HCT116 (cell line): ENCODE measurements at regions not wholly inside any gene's neighbourhood (a gene's known extent, or its start where the extent isn't known, plus 50 kb on each side); places are given as distances from the start of the nearest gene placed in this dataset.

Experiments
- ATAC-seq: fragments of 200-7000 bp; cut with Tn5 transposase; 2 replicates; pipeline ENCODE4 v1.9.1; 2020; ENCODE audit warnings: mild to moderate bottlenecking, moderate library complexity
- BruUV-seq: library from RNA; stranded (reverse); fragments of 400-500 nt; replicated peaks from 2 replicates; lab custom pipeline; 2021; lab: Mats Ljungman, UMichigan
- CTCF ChIA-PET: fragments of 300-600 bp; sonication (Branson Sonifier 250); formaldehyde crosslinking; loops from one replicate; lab custom pipeline; 2021; ENCODE audit warnings: antibody characterized with exemption; lab: Charles Lee
- POLR2A ChIA-PET: fragments of 300-600, 350-600 bp; sonication (Branson Sonifier 250); formaldehyde crosslinking; loops from one replicate; lab custom pipeline; 2021; ENCODE audit warnings: antibody characterized with exemption; lab: Charles Lee
- RAD21 ChIA-PET, 2 experiments: fragments of 300-600 bp; sonication (Branson Sonifier 250); formaldehyde crosslinking; loops; one replicate each; lab custom pipeline; 2023; ENCODE audit warnings: low total read pairs in 2 of 2; ENCODE audit not compliant: uncharacterized antibody in 2 of 2, unreplicated experiment in 2 of 2, low non-redundant PET in 1 of 2; lab: Charles Lee
- DNase-seq: peaks from one replicate; pipeline ENCODE4 v3.0.0-alpha.2; 2010; ENCODE audit warnings: low read depth, low spot score
- H2AFZ ChIP-seq: fragments of 200-600 bp; shearing (Covaris generic), sonication (generic); 2 replicates; pipeline ENCODE4 v1.6.1; 2017; ENCODE audit warnings: low read depth, mixed run types, mixed read lengths, antibody characterized with exemption, low read length; ENCODE audit not compliant: poor library complexity, severe bottlenecking
- H3K27ac ChIP-seq: 2 replicates; pipeline ENCODE4 v1.5.1; 2012; ENCODE audit warnings: low read depth, low read length
- H3K27me3 ChIP-seq: fragments of 200-600 bp; sonication (generic); 2 replicates; pipeline ENCODE4 v1.6.1; 2016; ENCODE audit warnings: mixed run types, low read length, mixed read lengths; ENCODE audit not compliant: insufficient read depth
- H3K36me3 ChIP-seq, 2 experiments: fragments of 200-500 bp in 1 of 2; fragments of 200-600 bp in 1 of 2; sonication (Bioruptor generic) in 1 of 2; sonication (generic) in 1 of 2; 2 replicates each; pipeline versions ENCODE4 v1.5.1 to v1.6.1; 2014 to 2016; ENCODE audit warnings: low read length in 2 of 2, inconsistent platforms in 1 of 2, mixed read lengths in 1 of 2, mixed run types in 1 of 2; ENCODE audit not compliant: insufficient read depth in 2 of 2, control insufficient read depth in 1 of 2
- H3K4me1 ChIP-seq, 2 experiments: fragments of 200-600 bp in 1 of 2; sonication (generic) in 1 of 2; 2 replicates each; pipeline versions ENCODE4 v1.5.1 to v1.6.1; 2012 to 2017; ENCODE audit warnings: low read length in 2 of 2, inconsistent platforms in 1 of 2, mild to moderate bottlenecking in 1 of 2, mixed read lengths in 1 of 2, mixed run types in 1 of 2, moderate library complexity in 1 of 2; ENCODE audit not compliant: insufficient read depth in 2 of 2, control insufficient read depth in 1 of 2
- H3K4me2 ChIP-seq: fragments of 200-600 bp; sonication (generic); 2 replicates; pipeline ENCODE4 v1.6.1; 2017; ENCODE audit warnings: mixed run types, low read length, mixed read lengths
- H3K4me3 ChIP-seq, 2 experiments: fragments of 200-600 bp in 1 of 2; sonication (generic) in 1 of 2; replicated peaks in 1 of 2; 2 replicates each; pipeline ENCODE4 v1.5.1; 2011 to 2016; ENCODE audit warnings: low read length in 2 of 2, control low read depth in 1 of 2, low read depth in 1 of 2, mild to moderate bottlenecking in 1 of 2, mixed read lengths in 1 of 2, mixed run types in 1 of 2
- H3K79me2 ChIP-seq: fragments of 200-600 bp; sonication (generic); 2 replicates; pipeline ENCODE4 v1.6.1; 2017; ENCODE audit warnings: mild to moderate bottlenecking, mixed run types, low read length, moderate library complexity, mixed read lengths; ENCODE audit not compliant: insufficient read depth
- H3K9ac ChIP-seq: fragments of 200-600 bp; sonication (generic); 2 replicates; pipeline ENCODE4 v1.6.1; 2016; ENCODE audit warnings: low read length, mixed read lengths
- H3K9me2 ChIP-seq: fragments of 200-600 bp; sonication (generic), shearing (Covaris generic); 2 replicates; pipeline ENCODE4 v1.6.1; 2017; ENCODE audit warnings: mixed run types, mild to moderate bottlenecking, moderate library complexity; ENCODE audit not compliant: insufficient read depth
- H3K9me3 ChIP-seq, 2 experiments: fragments of 200-500 bp in 1 of 2; fragments of 200-600 bp in 1 of 2; sonication (Bioruptor generic) in 1 of 2; sonication (generic) in 1 of 2; 2 replicates each; pipeline ENCODE4 v1.6.1; 2014 to 2017; ENCODE audit warnings: low read length in 2 of 2, mixed read lengths in 2 of 2, inconsistent platforms in 1 of 2, low read depth in 1 of 2, mild to moderate bottlenecking in 1 of 2, mixed run types in 1 of 2, moderate library complexity in 1 of 2; ENCODE audit not compliant: control insufficient read depth in 1 of 2, insufficient read depth in 1 of 2
- H4K20me1 ChIP-seq: fragments of 200-600 bp; sonication (generic), shearing (Covaris generic); 2 replicates; pipeline ENCODE4 v1.6.1; 2017; ENCODE audit warnings: mixed run types, mild to moderate bottlenecking, moderate library complexity; ENCODE audit not compliant: insufficient read depth
- ATF3 ChIP-seq: IDR thresholded peaks from 2 replicates; pipeline ENCODE4 v1.6.1; 2012
- CBX3 ChIP-seq: IDR thresholded peaks from 2 replicates; pipeline ENCODE4 v1.6.1; 2012; ENCODE audit warnings: low read depth
- CEBPB ChIP-seq: IDR thresholded peaks from 2 replicates; pipeline ENCODE4 v1.6.1; 2012; ENCODE audit warnings: low read depth
- ELF1 ChIP-seq: IDR thresholded peaks from 2 replicates; pipeline ENCODE4 v1.6.1; 2012; ENCODE audit warnings: low read depth, borderline replicate concordance
- EZH2 ChIP-seq: fragments of 200-600 bp; sonication (generic); IDR thresholded peaks from 2 replicates; pipeline ENCODE4 v1.6.1; 2017; ENCODE audit warnings: antibody characterized with exemption, mixed run types
- FOSL1 ChIP-seq: IDR thresholded peaks from 2 replicates; pipeline ENCODE4 v1.6.1; 2012; ENCODE audit warnings: low read depth
- POLR2A ChIP-seq: IDR thresholded peaks from 2 replicates; pipeline ENCODE4 v1.7.0; 2011; ENCODE audit warnings: borderline replicate concordance; ENCODE audit not compliant: insufficient read depth, insufficient read length; ENCODE audit errors: extremely low read depth
- POLR2AphosphoS5 ChIP-seq: IDR thresholded peaks from 2 replicates; pipeline ENCODE4 v1.6.1; 2011; ENCODE audit warnings: mild to moderate bottlenecking, low read depth, low read length, moderate library complexity
- RAD21 ChIP-seq: IDR thresholded peaks from 2 replicates; pipeline ENCODE4 v1.6.1; 2012; ENCODE audit warnings: low read depth, mild to moderate bottlenecking
- SIN3A ChIP-seq: IDR thresholded peaks from 2 replicates; pipeline ENCODE4 v1.6.1; 2012; ENCODE audit warnings: low read depth
- TCF7L2 ChIP-seq: IDR thresholded peaks from 2 replicates; pipeline ENCODE4 v1.7.0; 2011; ENCODE audit warnings: borderline replicate concordance, inconsistent platforms; ENCODE audit not compliant: insufficient read depth, insufficient read length; ENCODE audit errors: extremely low read depth
- ZBTB33 ChIP-seq: IDR thresholded peaks from 2 replicates; pipeline ENCODE4 v1.6.1; 2011; ENCODE audit warnings: mild to moderate bottlenecking, low read length, moderate library complexity; ENCODE audit not compliant: insufficient replicate concordance; ENCODE audit errors: extremely low read depth
- ZNF274 ChIP-seq: fragments of 200-500 bp; sonication (Bioruptor generic); IDR thresholded peaks from 2 replicates; pipeline ENCODE4 v1.6.1; 2014; ENCODE audit warnings: mild to moderate bottlenecking, low read depth, low read length, inconsistent platforms
- intact Hi-C: fragments of 100-400 bp; cut with micrococcal nuclease; formaldehyde crosslinking; loops from 2 replicates; pipeline ENCODE4 v1.10.0; 2022

- ATAC-seq, result no peak
- Histone ChIP-seq H3K79me2 (no peaks in the 10 kb centered on the region), H3K4me3 (no peak overlapping the region), H3K9ac (no peak overlapping the region), H3K36me3 (no peaks in the 10 kb centered on the region), H3K27ac (no peak overlapping the region), H3K4me1 (no peaks in the 10 kb centered on the region), H3K9me2 (no peaks in the 10 kb centered on the region), H3K4me2 (no peak overlapping the region), H4K20me1 (no peaks in the 10 kb centered on the region), H3K27me3 (no peaks in the 10 kb centered on the region), H3K9me3 (peaks cover 8 to 15% of the 10 kb centered on the region in 2 experiments; a peak in 2 of 4 replicates), H2AFZ (no peak overlapping the region)
- ChIA-PET POLR2A (no interaction called here), CTCF (no interaction called here), RAD21 (no interaction called here)
- no peak for TF ChIP-seq SIN3A
- no peak for TF ChIP-seq ELF1
- no peak for TF ChIP-seq CBX3
- no peak for TF ChIP-seq ZBTB33
- TF ChIP-seq CEBPB, result no peak
- TF ChIP-seq POLR2A, result no peak
- no peak for TF ChIP-seq FOSL1
- TF ChIP-seq EZH2, result no peak
- DNase-seq, result no peak
- intact Hi-C loops, result no loop called here
- BruUV-seq, result no TSS peak
Observed at GRCh38 chr4:66169341-66169740, 499.1 kb upstream of the EPHA5 start.

- no peak for ATAC-seq
- no peak overlapping the region for H3K4me3 ChIP-seq
- POLR2A ChIA-PET, result no interaction called here
- H3K4me2 ChIP-seq, result no peak overlapping the region
- H3K79me2 ChIP-seq, result no peaks in the 10 kb centered on the region
- no peak for DNase-seq
- no peaks in the 10 kb centered on the region for H3K4me1 ChIP-seq
- H3K9me2 ChIP-seq, result no peaks in the 10 kb centered on the region
- TF ChIP-seq ELF1 (no peak), EZH2 (no peak), TCF7L2 (no peak), ATF3 (no peak), FOSL1 (no peak), SIN3A (no peak), POLR2AphosphoS5 (no peak), ZNF274 (no peak), RAD21 (no peak)
- H3K9me3 ChIP-seq, result peaks cover 10 to 28% of the 10 kb centered on the region in 2 experiments; a peak in 2 of 4 replicates
- no TSS peak for BruUV-seq
- no peaks in the 10 kb centered on the region for H3K36me3 ChIP-seq
- RAD21 ChIA-PET, result no interaction called here
- no peak overlapping the region for H3K9ac ChIP-seq
- intact Hi-C loops, result no loop called here
- H4K20me1 ChIP-seq, result no peaks in the 10 kb centered on the region
- H3K27me3 ChIP-seq, result no peaks in the 10 kb centered on the region
- CTCF ChIA-PET, result no interaction called here
- no peak overlapping the region for H3K27ac ChIP-seq
- no peak overlapping the region for H2AFZ ChIP-seq
Observed at GRCh38 chr4:66164869-66165268, 494.6 kb upstream of the EPHA5 start.
